Spleen (tissue), 11 donors: ENCODE measurements at regions not wholly inside any gene's neighbourhood (a gene's known extent, or its start where the extent isn't known, plus 50 kb on each side); places are given as distances from the start of the nearest gene placed in this dataset.
A peak's percentile ranks its signal among the peaks of the same experiment; 100 is the strongest.

Source experiments
- DNase-seq: peaks from one replicate; pipeline ENCODE4 v3.0.0-alpha.2; 2020
- H3K27ac ChIP-seq, 8 donors: fragments of 200-600 bp; sonication (generic) in 7 of 8; 1 replicate in 4 of 8; 2 replicates in 4 of 8; pipeline versions ENCODE4 v1.5.0 to v1.8.0; 2016 to 2021; ENCODE audit warnings: inconsistent platforms in 4 of 8, mild to moderate bottlenecking in 4 of 8, moderate library complexity in 1 of 8
- H3K27me3 ChIP-seq, 7 donors: fragments of 200-600 bp; sonication (generic) in 6 of 7; replicated peaks in 1 of 7; 1 replicate in 4 of 7; 2 replicates in 3 of 7; pipeline versions ENCODE4 v1.5.0 to v1.8.0; 2016 to 2021; ENCODE audit warnings: inconsistent platforms in 3 of 7, mild to moderate bottlenecking in 1 of 7
- H3K36me3 ChIP-seq, 6 donors: fragments of 200-600 bp; sonication (generic) in 5 of 6; 1 replicate in 4 of 6; 2 replicates in 2 of 6; pipeline versions ENCODE4 v1.5.0 to v1.8.0; 2016 to 2021; ENCODE audit warnings: inconsistent platforms in 2 of 6
- H3K4me1 ChIP-seq, 6 donors: fragments of 200-600 bp; sonication (generic) in 5 of 6; 1 replicate in 3 of 6; 2 replicates in 3 of 6; pipeline versions ENCODE4 v1.5.0 to v1.8.0; 2016 to 2021; ENCODE audit warnings: inconsistent platforms in 3 of 6
- H3K4me3 ChIP-seq, 8 donors: fragments of 200-600 bp; sonication (generic) in 7 of 8; 1 replicate in 4 of 8; 2 replicates in 4 of 8; pipeline versions ENCODE4 v1.5.0 to v1.8.0; 2016 to 2021; ENCODE audit warnings: inconsistent platforms in 4 of 8, mild to moderate bottlenecking in 4 of 8, moderate library complexity in 2 of 8
- H3K9me3 ChIP-seq, 8 donors: fragments of 200-600 bp; sonication (generic) in 7 of 8; 1 replicate in 4 of 8; 2 replicates in 4 of 8; pipeline versions ENCODE4 v1.5.0 to v1.8.0; 2016 to 2021; ENCODE audit warnings: inconsistent platforms in 4 of 8
- POLR2A ChIP-seq, 3 donors: fragments of 450-650 bp; IDR thresholded peaks; one replicate each; pipeline ENCODE4 v1.5.1; 2017; ENCODE audit warnings: antibody characterized with exemption in 3 of 3, mild to moderate bottlenecking in 1 of 3
- POLR2AphosphoS5 ChIP-seq, 3 donors: sonication (generic); formaldehyde crosslinking; IDR thresholded peaks; one replicate each; pipeline ENCODE4 v1.5.1; 2017; ENCODE audit warnings: antibody characterized with exemption in 3 of 3
- WGBS, 5 donors: extraction: QIAGEN DNeasy Blood & Tissue Kit in 3 of 5; methylation state at CpG; one replicate each; pipeline versions ENCODE4 v1.1.5 to v1.1.7; 2013 to 2018; 5-methylcytosine and 5-hydroxymethylcytosine counted together
- intact Hi-C: fragments of 100-400 bp; cut with DNase I; formaldehyde crosslinking; loops from one replicate; pipeline ENCODE4 v1.15.0; 2023; ENCODE audit warnings: low total_unique reads
- TF ChIP-seq, protein P1 (sequence below), 11 experiments: fragments of 200-600 bp in 7 of 11; fragments of 450-650 bp in 4 of 11; sonication (generic) in 4 of 11; IDR thresholded peaks in 8 of 11; conservative IDR thresholded peaks in 3 of 11; 1 replicate in 7 of 11; 2 replicates in 4 of 11; pipeline versions ENCODE4 v1.4.0 to v1.8.0; 2016 to 2021; ENCODE audit warnings: antibody characterized with exemption in 11 of 11, inconsistent platforms in 4 of 11, mild to moderate bottlenecking in 1 of 11
- donor health status: healthy with polysubstance abuse.
- donor health status: DM: no; HTN: no; CAD: no; lungs with moderate emphysema.
- donor health status: DM: no; HTN: no; CAD: no.
- donor health status: Bipolar disorder and iron deficiency.
- donor health status: healthy.
- donor health status: DM: no; HTN: no; CAD: no.
- donor health status: DM: yes; HTN: yes; CAD: no.

- no peaks in the 10 kb centered on the region for H3K36me3 ChIP-seq
- H3K27me3 ChIP-seq, result no peaks in the 10 kb centered on the region
- no peak overlapping the region for H3K4me3 ChIP-seq
- WGBS, 5 donors, result 56 to 78% (median 61%) methylated on average over 7 of the region's 7 CpGs
- H3K9me3 ChIP-seq, result no peaks in the 10 kb centered on the region
- peaks cover 0 to 23% (median 16%) of the 10 kb centered on the region in 6 donors for H3K4me1 ChIP-seq
- TF ChIP-seq POLR2AphosphoS5 (IDR thresholded peaks at IDR 0.05) (peak in 1 of 3 donors; percentile 53), POLR2A (IDR thresholded peaks at IDR 0.05) (no peak)
- TF ChIP-seq, protein P1, sequence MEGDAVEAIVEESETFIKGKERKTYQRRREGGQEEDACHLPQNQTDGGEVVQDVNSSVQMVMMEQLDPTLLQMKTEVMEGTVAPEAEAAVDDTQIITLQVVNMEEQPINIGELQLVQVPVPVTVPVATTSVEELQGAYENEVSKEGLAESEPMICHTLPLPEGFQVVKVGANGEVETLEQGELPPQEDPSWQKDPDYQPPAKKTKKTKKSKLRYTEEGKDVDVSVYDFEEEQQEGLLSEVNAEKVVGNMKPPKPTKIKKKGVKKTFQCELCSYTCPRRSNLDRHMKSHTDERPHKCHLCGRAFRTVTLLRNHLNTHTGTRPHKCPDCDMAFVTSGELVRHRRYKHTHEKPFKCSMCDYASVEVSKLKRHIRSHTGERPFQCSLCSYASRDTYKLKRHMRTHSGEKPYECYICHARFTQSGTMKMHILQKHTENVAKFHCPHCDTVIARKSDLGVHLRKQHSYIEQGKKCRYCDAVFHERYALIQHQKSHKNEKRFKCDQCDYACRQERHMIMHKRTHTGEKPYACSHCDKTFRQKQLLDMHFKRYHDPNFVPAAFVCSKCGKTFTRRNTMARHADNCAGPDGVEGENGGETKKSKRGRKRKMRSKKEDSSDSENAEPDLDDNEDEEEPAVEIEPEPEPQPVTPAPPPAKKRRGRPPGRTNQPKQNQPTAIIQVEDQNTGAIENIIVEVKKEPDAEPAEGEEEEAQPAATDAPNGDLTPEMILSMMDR (IDR thresholded peaks at IDR 0.05 in 8 of 11, conservative IDR thresholded peaks at IDR 0.05 in 3 of 11), result no peak
- intact Hi-C loops, result no loop called here
- H3K27ac ChIP-seq, result peak overlapping the region; percentile 42 to 69 (median 60)
- no peak for DNase-seq
Observed at GRCh38 chr5:34597034-34598027, 58.8 kb upstream of the RAI14 start.

GRCh38 chr5:34598177-34598794, 57.8 kb upstream of the RAI14 start:
- Histone ChIP-seq H3K9me3 (no peaks in the 10 kb centered on the region), H3K27ac (peak overlapping the region in 7 of 8 donors; percentile 12 to 69 (median 59)), H3K36me3 (no peaks in the 10 kb centered on the region), H3K4me1 (peaks cover 0 to 23% (median 16%) of the 10 kb centered on the region in 6 donors), H3K27me3 (no peaks in the 10 kb centered on the region), H3K4me3 (no peak overlapping the region)
- 51 to 68% (median 65%) methylated on average over 5 of the region's 5 CpGs for WGBS, 5 donors
- TF ChIP-seq POLR2AphosphoS5 (IDR thresholded peaks at IDR 0.05) (no peak), POLR2A (IDR thresholded peaks at IDR 0.05) (no peak)
- TF ChIP-seq, protein P1 (IDR thresholded peaks at IDR 0.05 in 8 of 11, conservative IDR thresholded peaks at IDR 0.05 in 3 of 11), result no peak
- intact Hi-C loops, result no loop called here
- no peak for DNase-seq

- Histone ChIP-seq H3K27me3 (no peaks in the 10 kb centered on the region), H3K36me3 (no peaks in the 10 kb centered on the region), H3K4me3 (no peak overlapping the region), H3K9me3 (no peaks in the 10 kb centered on the region), H3K27ac (peak overlapping the region in 1 of 8 donors; percentile 49), H3K4me1 (peaks cover 0 to 23% (median 16%) of the 10 kb centered on the region in 6 donors)
- intact Hi-C loops, result no loop called here
- TF ChIP-seq, protein P1 (IDR thresholded peaks at IDR 0.05 in 8 of 11, conservative IDR thresholded peaks at IDR 0.05 in 3 of 11), result no peak
- TF ChIP-seq POLR2AphosphoS5 (IDR thresholded peaks at IDR 0.05) (no peak), POLR2A (IDR thresholded peaks at IDR 0.05) (no peak)
- WGBS, 5 donors, result 61 to 95% (median 85%) methylated on average over 4 of the region's 4 CpGs
- no peak for DNase-seq
Observed at GRCh38 chr5:34599471-34600117, 56.5 kb upstream of the RAI14 start.
